ENCODE measurements at regions not wholly inside any gene's neighbourhood (a gene's known extent, or its start where the extent isn't known, plus 50 kb on each side); places are given as distances from the start of the nearest gene placed in this dataset.

- no peak for DNase-seq (ENCODE audit: extremely low spot score, unreplicated experiment)
- no peaks in the 10 kb centered on the region for H3K27me3 Mint-ChIP-seq
- H3K27ac Mint-ChIP-seq: no peak overlapping the region
- H3K4me3 Mint-ChIP-seq: no peak overlapping the region
- H3K36me3 Mint-ChIP-seq: no peaks in the 10 kb centered on the region
- H3K4me1 Mint-ChIP-seq (ENCODE audit: unreplicated experiment): peaks cover 7% of the 10 kb centered on the region
- no peak for TF ChIP-seq CTCF (conservative IDR thresholded peaks at IDR 0.05)
- H3K9me3 Mint-ChIP-seq: peaks cover 3% of the 10 kb centered on the region
Measured at GRCh38 chr6:169082093-169082492, 171.6 kb downstream of the THBS2 start.

GRCh38 chr6:169081248-169081647 is 172.4 kb downstream of the THBS2 start:
- Mint-ChIP-seq H3K27ac (no peak overlapping the region), H3K36me3 (no peaks in the 10 kb centered on the region), H3K27me3 (no peaks in the 10 kb centered on the region)

GRCh38 chr6:169079650-169080049 is 174.0 kb downstream of the THBS2 start:
- no peaks in the 10 kb centered on the region for H3K27me3 Mint-ChIP-seq
- DNase-seq (ENCODE audit: extremely low spot score, unreplicated experiment): no peak
- no peak overlapping the region for H3K4me3 Mint-ChIP-seq
- no peaks in the 10 kb centered on the region for H3K36me3 Mint-ChIP-seq
- TF ChIP-seq CTCF (conservative IDR thresholded peaks at IDR 0.05): no peak
- peaks cover 3% of the 10 kb centered on the region for H3K9me3 Mint-ChIP-seq
- peaks cover 16% of the 10 kb centered on the region for H3K4me1 Mint-ChIP-seq (ENCODE audit: unreplicated experiment)
- no peak overlapping the region for H3K27ac Mint-ChIP-seq

More at GRCh38 chr6:169081248-169081647, 172.4 kb downstream of the THBS2 start:
- Mint-ChIP-seq H3K4me3 (no peak overlapping the region), H3K4me1 (ENCODE audit: unreplicated experiment) (peaks cover 7% of the 10 kb centered on the region), H3K9me3 (peaks cover 3% of the 10 kb centered on the region)
- TF ChIP-seq CTCF (conservative IDR thresholded peaks at IDR 0.05): no peak
- DNase-seq (ENCODE audit: extremely low spot score, unreplicated experiment): no peak

- TF ChIP-seq CTCF (conservative IDR thresholded peaks at IDR 0.05): no peak
- DNase-seq (ENCODE audit: extremely low spot score, unreplicated experiment): no peak
- H3K27ac Mint-ChIP-seq: no peak overlapping the region
- H3K9me3 Mint-ChIP-seq: peaks cover 3% of the 10 kb centered on the region
- H3K27me3 Mint-ChIP-seq: no peaks in the 10 kb centered on the region
- H3K36me3 Mint-ChIP-seq: no peaks in the 10 kb centered on the region
- H3K4me3 Mint-ChIP-seq: no peak overlapping the region
- peaks cover 17% of the 10 kb centered on the region for H3K4me1 Mint-ChIP-seq (ENCODE audit: unreplicated experiment)
Measured at GRCh38 chr6:169078399-169079145, 175.1 kb downstream of the THBS2 start.

- no peak for DNase-seq (ENCODE audit: extremely low spot score, unreplicated experiment)
- TF ChIP-seq CTCF (conservative IDR thresholded peaks at IDR 0.05): no peak
- no peaks in the 10 kb centered on the region for H3K27me3 Mint-ChIP-seq
- H3K36me3 Mint-ChIP-seq: no peaks in the 10 kb centered on the region
- H3K9me3 Mint-ChIP-seq: no peaks in the 10 kb centered on the region
- no peak overlapping the region for H3K27ac Mint-ChIP-seq
- peaks cover 14% of the 10 kb centered on the region for H3K4me1 Mint-ChIP-seq (ENCODE audit: unreplicated experiment)
- H3K4me3 Mint-ChIP-seq: no peak overlapping the region
Measured at GRCh38 chr6:169075915-169076654, 177.6 kb downstream of the THBS2 start.

All from type B pancreatic cell (in vitro differentiated cells).